ENCODE measurements at regions not wholly inside any gene's neighbourhood (a gene's known extent, or its start where the extent isn't known, plus 50 kb on each side); places are given as distances from the start of the nearest gene placed in this dataset.

DNA sequence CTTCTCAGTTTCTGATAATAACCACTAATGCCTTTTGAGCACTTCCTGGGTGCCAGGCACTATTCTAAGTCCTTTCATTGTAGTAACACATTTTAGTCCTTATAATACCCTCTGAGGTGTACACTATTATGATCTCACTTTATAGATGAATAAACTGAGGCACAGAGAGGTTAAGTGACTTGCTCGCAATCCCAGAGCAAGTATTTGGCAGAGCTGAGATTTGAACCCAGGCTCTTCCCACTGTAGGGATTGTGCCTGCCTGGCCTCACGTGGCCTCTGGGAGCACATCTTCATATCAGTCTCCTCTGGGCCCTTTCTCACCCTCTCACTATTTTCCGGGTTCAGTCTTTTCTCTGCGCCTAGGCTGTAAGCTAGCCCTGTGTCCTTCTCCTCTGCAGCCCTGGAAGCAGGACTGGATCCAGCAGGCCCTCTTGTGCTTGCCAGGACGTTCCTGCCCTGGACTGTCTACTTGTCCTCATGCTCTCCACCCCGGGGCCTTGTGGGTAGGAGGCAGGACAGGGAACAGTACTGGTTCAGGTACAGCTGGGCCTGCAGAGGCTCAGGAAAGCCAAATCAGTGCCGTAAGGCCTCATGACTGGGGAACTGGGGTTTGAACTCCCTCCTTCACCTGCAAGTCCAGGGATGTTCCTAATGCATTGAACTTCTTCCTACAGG lies 139.6 kb downstream of the VEGFA start (continued):
- TF ChIP-seq GABPB2 (CRISPR knock-in tag; conservative IDR thresholded peaks at IDR 0.05), result 0 out of 2 replicates have a peak, but pooled peaks have one; percentile 20
- TF ChIP-seq POLR2A (conservative IDR thresholded peaks at IDR 0.05), result no peak
- TF ChIP-seq STAT6 (CRISPR knock-in tag; IDR thresholded peaks at IDR 0.05), result no peak
- TF ChIP-seq ZNF239 (CRISPR knock-in tag; IDR thresholded peaks at IDR 0.05), result no peak; the same call in none of the 2 replicates
- TF ChIP-seq, protein P1, sequence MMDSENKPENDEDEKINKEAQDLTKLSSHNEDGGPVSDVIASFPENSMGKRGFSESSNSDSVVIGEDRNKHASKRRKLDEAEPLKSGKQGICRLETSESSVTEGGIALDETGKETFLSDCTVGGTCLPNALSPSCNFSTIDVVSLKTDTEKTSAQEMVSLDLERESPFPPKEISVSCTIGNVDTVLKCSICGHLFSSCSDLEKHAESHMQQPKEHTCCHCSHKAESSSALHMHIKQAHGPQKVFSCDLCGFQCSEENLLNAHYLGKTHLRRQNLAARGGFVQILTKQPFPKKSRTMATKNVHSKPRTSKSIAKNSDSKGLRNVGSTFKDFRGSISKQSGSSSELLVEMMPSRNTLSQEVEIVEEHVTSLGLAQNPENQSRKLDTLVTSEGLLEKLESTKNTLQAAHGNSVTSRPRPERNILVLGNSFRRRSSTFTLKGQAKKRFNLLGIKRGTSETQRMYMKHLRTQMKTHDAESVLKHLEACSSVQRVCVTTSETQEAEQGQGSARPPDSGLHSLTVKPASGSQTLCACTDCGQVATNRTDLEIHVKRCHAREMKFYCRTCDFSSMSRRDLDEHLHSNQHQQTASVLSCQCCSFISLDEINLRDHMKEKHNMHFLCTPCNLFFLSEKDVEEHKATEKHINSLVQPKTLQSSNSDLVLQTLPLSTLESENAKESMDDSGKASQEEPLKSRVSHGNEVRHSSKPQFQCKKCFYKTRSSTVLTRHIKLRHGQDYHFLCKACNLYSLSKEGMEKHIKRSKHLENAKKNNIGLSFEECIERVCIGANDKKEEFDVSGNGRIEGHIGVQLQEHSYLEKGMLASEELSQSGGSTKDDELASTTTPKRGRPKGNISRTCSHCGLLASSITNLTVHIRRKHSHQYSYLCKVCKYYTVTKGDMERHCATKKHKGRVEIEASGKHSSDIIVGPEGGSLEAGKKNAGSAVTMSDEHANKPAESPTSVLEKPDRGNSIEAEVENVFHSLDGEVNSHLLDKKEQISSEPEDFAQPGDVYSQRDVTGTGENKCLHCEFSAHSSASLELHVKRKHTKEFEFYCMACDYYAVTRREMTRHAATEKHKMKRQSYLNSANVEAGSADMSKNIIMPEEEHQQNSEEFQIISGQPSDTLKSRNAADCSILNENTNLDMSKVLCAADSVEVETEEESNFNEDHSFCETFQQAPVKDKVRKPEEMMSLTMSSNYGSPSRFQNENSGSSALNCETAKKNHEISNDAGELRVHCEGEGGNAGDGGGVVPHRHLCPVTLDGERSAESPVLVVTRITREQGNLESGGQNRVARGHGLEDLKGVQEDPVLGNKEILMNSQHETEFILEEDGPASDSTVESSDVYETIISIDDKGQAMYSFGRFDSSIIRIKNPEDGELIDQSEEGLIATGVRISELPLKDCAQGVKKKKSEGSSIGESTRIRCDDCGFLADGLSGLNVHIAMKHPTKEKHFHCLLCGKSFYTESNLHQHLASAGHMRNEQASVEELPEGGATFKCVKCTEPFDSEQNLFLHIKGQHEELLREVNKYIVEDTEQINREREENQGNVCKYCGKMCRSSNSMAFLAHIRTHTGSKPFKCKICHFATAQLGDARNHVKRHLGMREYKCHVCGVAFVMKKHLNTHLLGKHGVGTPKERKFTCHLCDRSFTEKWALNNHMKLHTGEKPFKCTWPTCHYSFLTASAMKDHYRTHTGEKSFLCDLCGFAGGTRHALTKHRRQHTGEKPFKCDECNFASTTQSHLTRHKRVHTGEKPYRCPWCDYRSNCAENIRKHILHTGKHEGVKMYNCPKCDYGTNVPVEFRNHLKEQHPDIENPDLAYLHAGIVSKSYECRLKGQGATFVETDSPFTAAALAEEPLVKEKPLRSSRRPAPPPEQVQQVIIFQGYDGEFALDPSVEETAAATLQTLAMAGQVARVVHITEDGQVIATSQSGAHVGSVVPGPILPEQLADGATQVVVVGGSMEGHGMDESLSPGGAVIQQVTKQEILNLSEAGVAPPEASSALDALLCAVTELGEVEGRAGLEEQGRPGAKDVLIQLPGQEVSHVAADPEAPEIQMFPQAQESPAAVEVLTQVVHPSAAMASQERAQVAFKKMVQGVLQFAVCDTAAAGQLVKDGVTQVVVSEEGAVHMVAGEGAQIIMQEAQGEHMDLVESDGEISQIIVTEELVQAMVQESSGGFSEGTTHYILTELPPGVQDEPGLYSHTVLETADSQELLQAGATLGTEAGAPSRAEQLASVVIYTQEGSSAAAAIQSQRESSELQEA (IDR thresholded peaks at IDR 0.05; ENCODE audit: low read depth), result no peak
- TF ChIP-seq PTBP1 (IDR thresholded peaks at IDR 0.05; ENCODE audit: low read depth, low read length), result no peak
- TF ChIP-seq, protein P2, sequence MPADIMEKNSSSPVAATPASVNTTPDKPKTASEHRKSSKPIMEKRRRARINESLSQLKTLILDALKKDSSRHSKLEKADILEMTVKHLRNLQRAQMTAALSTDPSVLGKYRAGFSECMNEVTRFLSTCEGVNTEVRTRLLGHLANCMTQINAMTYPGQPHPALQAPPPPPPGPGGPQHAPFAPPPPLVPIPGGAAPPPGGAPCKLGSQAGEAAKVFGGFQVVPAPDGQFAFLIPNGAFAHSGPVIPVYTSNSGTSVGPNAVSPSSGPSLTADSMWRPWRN (IDR thresholded peaks at IDR 0.05; ENCODE audit: low read depth), result no peak
- TF ChIP-seq L3MBTL2 (IDR thresholded peaks at IDR 0.05), result peak; percentile 75; the same call in 1 of the 2 replicates
- TF ChIP-seq SRF (CRISPR knock-in tag; IDR thresholded peaks at IDR 0.05), result peak in 1 of 2 experiments; percentile 55; a peak in 1 of 4 replicates
- TF ChIP-seq ZNF184 (CRISPR knock-in tag; IDR thresholded peaks at IDR 0.05), result no peak
- no peak for TF ChIP-seq POLR3A (IDR thresholded peaks at IDR 0.05; ENCODE audit: borderline replicate concordance, extremely low read depth, insufficient read depth, insufficient read length)
- no peak for TF ChIP-seq ARID2 (IDR thresholded peaks at IDR 0.05)
- TF ChIP-seq, protein P3, sequence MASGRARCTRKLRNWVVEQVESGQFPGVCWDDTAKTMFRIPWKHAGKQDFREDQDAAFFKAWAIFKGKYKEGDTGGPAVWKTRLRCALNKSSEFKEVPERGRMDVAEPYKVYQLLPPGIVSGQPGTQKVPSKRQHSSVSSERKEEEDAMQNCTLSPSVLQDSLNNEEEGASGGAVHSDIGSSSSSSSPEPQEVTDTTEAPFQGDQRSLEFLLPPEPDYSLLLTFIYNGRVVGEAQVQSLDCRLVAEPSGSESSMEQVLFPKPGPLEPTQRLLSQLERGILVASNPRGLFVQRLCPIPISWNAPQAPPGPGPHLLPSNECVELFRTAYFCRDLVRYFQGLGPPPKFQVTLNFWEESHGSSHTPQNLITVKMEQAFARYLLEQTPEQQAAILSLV (tag; IDR thresholded peaks at IDR 0.05), result no peak
- no peak for TF ChIP-seq ZNF263 (CRISPR knock-in tag; IDR thresholded peaks at IDR 0.05; ENCODE audit: borderline replicate concordance)
- no peak for TF ChIP-seq ELK3 (CRISPR knock-in tag; IDR thresholded peaks at IDR 0.05)

All from K562 (cell line).